ENCODE measurements at regions not wholly inside any gene's neighbourhood (a gene's known extent, or its start where the extent isn't known, plus 50 kb on each side); places are given as distances from the start of the nearest gene placed in this dataset.
A peak's percentile ranks its signal among the peaks of the same experiment; 100 is the strongest.

DNA sequence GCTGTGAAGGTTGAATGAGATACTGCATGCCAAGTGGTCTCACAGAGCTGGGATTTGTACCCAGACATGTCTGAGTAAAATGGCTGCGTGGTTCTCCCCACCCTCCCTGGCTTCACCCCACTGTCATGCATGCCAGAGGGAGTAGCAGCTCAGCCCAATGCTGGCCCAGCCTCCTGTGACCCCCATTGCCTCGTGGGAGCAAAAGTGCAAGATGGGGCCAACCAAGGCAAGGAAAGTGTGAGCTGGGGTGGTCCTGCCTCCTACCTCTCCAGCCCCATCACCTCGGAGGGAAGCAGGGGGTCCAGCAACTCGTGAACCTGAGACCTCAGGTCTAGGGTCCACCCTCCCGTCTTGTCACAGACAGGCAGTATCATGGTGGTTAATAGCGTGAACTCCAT is 209.8 kb upstream of the GRIK3 start:
- Mint-ChIP-seq H3K27ac (no peak overlapping the region), H3K4me1 (no peaks in the 10 kb centered on the region), H3K27me3 (peaks cover 5% of the 10 kb centered on the region), H3K4me3 (no peak overlapping the region), H3K9me3 (no peaks in the 10 kb centered on the region), H3K36me3 (no peaks in the 10 kb centered on the region)
- POLR2A ChIA-PET = no interaction called here
- DNase-seq (no peak), ATAC-seq (ENCODE audit: low read depth) (no peak)

DNA sequence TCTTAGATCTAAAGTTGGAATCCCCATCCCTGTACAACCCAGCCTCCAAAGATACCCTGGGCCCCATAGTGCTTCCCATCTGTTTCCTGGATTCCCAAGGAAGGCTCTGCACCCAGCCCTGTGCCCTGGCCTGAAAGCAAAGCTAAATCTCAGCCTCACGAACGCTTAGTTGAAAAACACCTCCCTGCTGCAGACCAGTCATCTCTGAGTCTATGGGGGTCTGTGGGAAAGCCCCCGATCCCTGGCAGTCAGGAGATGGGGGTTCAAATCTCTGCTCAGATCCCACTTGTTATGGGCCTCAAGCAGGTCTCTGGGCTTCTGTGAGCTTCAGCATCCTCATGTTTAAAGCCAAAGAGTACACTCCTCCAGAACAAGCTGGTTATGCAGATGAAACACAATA is 210.5 kb upstream of the GRIK3 start:
- H3K4me3 Mint-ChIP-seq = no peak overlapping the region
- ATAC-seq (ENCODE audit: low read depth) (no peak), DNase-seq (no peak)
- H3K27ac Mint-ChIP-seq = no peak overlapping the region
- H3K4me1 Mint-ChIP-seq = no peaks in the 10 kb centered on the region
- H3K36me3 Mint-ChIP-seq = no peaks in the 10 kb centered on the region
- POLR2A ChIA-PET = no interaction called here
- H3K9me3 Mint-ChIP-seq = no peaks in the 10 kb centered on the region
- peaks cover 8% of the 10 kb centered on the region for H3K27me3 Mint-ChIP-seq

DNA sequence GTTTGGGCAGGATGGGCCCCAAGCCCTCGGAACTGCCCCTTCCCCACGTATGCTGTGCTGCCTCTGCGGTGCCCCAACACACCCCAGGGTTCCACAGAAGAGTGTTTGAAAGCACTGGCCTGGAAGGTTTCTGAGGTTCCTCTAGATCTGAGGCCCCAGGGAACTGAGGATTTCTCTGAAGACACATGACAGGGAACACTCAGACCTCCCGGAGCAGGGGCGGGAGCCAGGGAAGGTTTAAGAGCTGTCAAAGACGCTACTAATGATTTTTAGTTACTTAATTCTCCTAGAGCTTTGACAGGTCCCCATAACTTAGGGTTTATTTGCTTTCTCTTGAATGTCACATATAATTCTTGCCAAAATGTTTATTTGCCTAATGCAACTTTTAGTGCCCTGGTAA is 212.3 kb upstream of the GRIK3 start:
- POLR2A ChIA-PET = no interaction called here
- Mint-ChIP-seq H3K4me1 (no peaks in the 10 kb centered on the region), H3K36me3 (no peaks in the 10 kb centered on the region), H3K4me3 (no peak overlapping the region), H3K27ac (no peak overlapping the region), H3K9me3 (no peaks in the 10 kb centered on the region), H3K27me3 (peaks cover 9% of the 10 kb centered on the region)
- ATAC-seq (ENCODE audit: low read depth) (no peak), DNase-seq (no peak)

DNA sequence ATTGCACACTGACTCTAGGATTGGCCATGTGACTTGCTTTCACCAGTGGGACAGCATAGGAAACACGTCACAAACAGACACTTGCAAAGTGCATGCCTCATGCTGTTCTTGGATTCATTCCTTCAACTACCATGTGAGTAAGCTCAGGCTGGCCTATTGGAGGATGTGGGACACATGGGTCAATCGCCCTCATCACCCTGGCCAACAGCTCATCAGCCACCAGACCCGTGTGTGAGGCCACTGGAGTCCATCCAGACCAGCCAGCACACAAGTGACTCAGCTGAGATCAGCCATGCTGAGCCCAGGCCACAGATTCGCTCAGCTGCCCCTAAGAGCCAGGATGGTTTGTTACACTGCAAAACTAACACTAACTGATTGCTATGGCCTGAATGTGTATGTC is 216.1 kb upstream of the GRIK3 start:
- POLR2A ChIA-PET = no interaction called here
- H3K36me3 Mint-ChIP-seq = no peaks in the 10 kb centered on the region
- H3K4me3 Mint-ChIP-seq = no peak overlapping the region
- H3K27me3 Mint-ChIP-seq = peaks cover 11% of the 10 kb centered on the region
- no peaks in the 10 kb centered on the region for H3K9me3 Mint-ChIP-seq
- no peaks in the 10 kb centered on the region for H3K4me1 Mint-ChIP-seq
- H3K27ac Mint-ChIP-seq = no peak overlapping the region
- DNase-seq (no peak), ATAC-seq (ENCODE audit: low read depth) (no peak)

DNA sequence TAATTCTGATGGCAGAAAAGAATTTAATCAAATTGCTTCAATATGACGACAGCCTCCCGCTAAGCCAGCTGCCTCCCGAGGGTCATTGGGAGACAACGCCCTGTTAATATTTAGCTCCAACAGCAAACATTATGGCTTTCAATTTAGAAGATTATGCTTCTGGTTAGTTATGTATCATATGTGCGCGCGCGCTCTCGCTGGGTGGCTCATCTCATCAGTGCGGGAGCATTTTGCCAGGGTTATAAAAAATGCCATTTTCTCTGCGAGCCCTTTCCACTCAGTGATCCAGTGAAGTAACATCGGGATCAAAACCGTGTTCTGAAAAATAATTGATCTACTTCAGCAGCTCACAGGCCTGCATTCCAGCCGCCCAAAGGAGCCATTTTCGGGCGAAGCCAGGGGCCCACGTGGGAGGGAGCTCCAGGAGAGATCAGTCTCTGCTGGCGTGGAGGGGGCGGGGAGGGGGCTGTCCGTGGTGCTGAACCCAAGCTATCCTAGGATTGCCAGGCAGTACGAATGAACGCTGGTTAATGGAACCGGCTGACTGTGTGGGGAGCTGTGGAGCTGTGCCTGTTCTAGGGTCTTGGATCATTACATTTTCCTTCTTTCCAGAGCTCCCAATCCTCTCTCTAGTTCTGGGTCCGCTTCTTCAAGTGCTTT is 219.1 kb upstream of the ZC3H12A start:
- no peaks in the 10 kb centered on the region for H3K4me1 Mint-ChIP-seq
- H3K27ac Mint-ChIP-seq = no peak overlapping the region
- H3K36me3 Mint-ChIP-seq = no peaks in the 10 kb centered on the region
- peaks cover 11% of the 10 kb centered on the region for H3K27me3 Mint-ChIP-seq
- H3K4me3 Mint-ChIP-seq = no peak overlapping the region
- no peak for ATAC-seq (ENCODE audit: low read depth)
- POLR2A ChIA-PET = no interaction called here
- no peaks in the 10 kb centered on the region for H3K9me3 Mint-ChIP-seq
- DNase-seq = peak; percentile 38

DNA sequence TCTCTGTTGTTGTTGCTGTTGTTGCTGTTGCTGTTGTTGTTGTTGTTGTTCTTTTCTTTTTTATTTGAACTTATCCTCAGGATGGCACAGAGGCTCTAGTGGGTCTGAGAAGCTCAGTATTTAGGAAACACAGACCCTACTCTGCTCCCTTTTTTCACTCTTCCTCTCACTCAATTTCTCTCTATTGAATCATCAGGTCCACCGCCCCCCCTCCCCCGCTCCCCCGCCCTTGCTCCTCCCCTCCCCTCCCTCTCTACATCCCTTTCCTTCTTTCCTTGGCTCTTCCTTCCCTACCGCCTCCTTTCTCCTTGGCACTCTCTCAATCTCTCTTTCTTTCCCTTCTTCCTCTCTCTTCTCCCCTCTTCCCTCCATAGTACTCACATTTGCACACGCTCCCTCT is 218.5 kb upstream of the ZC3H12A start:
- Mint-ChIP-seq H3K36me3 (no peaks in the 10 kb centered on the region), H3K4me3 (no peak overlapping the region), H3K27ac (no peak overlapping the region), H3K27me3 (peaks cover 11% of the 10 kb centered on the region), H3K4me1 (no peaks in the 10 kb centered on the region), H3K9me3 (no peaks in the 10 kb centered on the region)
- no peak for DNase-seq
- POLR2A ChIA-PET = no interaction called here
- ATAC-seq (ENCODE audit: low read depth) = no peak

DNA sequence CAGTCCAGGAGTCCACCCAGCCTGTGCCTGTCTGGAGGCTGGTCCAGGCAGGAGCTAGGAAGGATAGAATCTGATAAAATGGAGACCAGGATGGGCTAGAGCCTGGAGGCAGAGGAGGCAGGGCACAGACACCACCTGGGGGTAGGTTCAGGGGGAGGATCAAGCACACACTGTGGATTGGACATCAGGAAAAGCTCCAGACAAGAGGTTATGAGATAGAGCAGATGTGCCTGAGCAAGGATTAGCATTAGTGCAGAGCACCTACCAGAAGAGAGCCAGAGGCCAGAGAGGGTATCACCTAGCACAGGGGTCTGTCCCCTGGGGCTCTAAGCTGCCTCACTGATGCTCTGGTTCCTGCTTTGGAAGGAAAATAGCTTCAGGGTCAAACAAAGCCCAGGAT is 216.7 kb upstream of the ZC3H12A start:
- POLR2A ChIA-PET = no interaction called here
- Mint-ChIP-seq H3K27ac (no peak overlapping the region), H3K9me3 (no peaks in the 10 kb centered on the region), H3K27me3 (peaks cover 11% of the 10 kb centered on the region), H3K4me1 (no peaks in the 10 kb centered on the region), H3K36me3 (no peaks in the 10 kb centered on the region), H3K4me3 (no peak overlapping the region)
- DNase-seq (no peak), ATAC-seq (ENCODE audit: low read depth) (no peak)

DNA sequence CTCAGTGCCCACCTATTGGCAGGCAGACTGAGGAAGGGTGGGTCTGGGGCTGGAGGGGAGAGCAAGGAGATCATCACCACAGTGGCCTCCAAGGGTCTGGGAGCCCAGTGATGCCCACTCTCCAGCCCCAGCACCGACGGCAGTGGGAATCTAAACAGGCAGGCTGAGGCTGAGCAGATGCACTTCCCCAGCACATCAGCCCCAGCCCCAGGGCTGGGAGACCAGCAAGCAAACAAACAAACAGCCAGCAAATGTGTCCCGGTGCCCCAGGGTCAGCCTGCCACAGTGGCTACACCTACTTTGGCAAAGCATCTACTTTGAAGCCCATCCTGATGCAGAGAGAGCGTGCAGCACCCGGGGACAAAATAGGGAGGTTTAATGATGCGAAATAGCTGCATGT is 216.3 kb upstream of the ZC3H12A start:
- Mint-ChIP-seq H3K4me1 (no peaks in the 10 kb centered on the region), H3K9me3 (no peaks in the 10 kb centered on the region), H3K4me3 (no peak overlapping the region), H3K27ac (no peak overlapping the region), H3K27me3 (peaks cover 11% of the 10 kb centered on the region), H3K36me3 (no peaks in the 10 kb centered on the region)
- POLR2A ChIA-PET = no interaction called here
- DNase-seq (no peak), ATAC-seq (ENCODE audit: low read depth) (no peak)

DNA sequence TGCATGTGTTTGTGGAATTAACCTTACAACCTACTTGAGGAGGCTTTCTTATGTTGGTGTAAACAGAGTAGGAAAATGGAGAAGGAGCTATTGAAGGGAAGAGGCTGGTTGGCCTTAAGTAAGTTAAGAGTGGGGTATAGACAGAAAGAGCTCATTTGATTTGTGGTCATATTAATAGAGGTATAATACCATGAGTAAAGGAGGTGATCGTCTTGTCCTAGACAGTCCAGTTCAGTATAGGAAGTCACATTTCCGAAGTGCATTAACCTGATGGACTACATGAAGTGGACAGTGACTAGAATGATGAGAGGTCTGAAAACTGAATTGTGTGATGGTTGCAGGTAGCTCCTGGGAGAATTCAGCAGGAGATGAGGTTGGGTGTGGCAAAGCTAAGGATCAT is 215.4 kb upstream of the ZC3H12A start:
- Mint-ChIP-seq H3K36me3 (no peaks in the 10 kb centered on the region), H3K4me1 (no peaks in the 10 kb centered on the region), H3K27me3 (peaks cover 11% of the 10 kb centered on the region), H3K9me3 (no peaks in the 10 kb centered on the region), H3K4me3 (no peak overlapping the region), H3K27ac (no peak overlapping the region)
- no peak for DNase-seq
- ATAC-seq (ENCODE audit: low read depth) = no peak
- POLR2A ChIA-PET = no interaction called here

DNA sequence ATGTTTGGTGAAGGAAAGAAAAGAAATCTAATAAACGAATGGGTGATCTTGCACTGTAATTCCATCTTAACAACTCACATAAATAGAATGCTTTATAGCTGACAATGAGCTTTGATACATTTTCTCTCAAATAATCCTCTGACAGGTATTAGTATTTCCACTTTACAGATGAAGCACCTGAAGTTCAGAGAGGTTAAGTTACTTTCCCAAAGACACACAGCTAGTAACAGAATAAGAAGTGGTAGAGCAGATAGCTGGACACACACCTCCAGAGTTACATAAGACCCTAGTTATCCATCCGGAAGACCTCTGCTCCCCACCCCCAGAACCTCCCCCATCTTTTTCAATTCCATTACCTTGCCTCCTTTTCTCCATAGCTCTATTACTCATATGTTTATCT is 213.3 kb upstream of the ZC3H12A start:
- Mint-ChIP-seq H3K9me3 (no peaks in the 10 kb centered on the region), H3K27me3 (no peaks in the 10 kb centered on the region), H3K4me3 (no peak overlapping the region), H3K27ac (no peak overlapping the region), H3K36me3 (no peaks in the 10 kb centered on the region), H3K4me1 (no peaks in the 10 kb centered on the region)
- DNase-seq (no peak), ATAC-seq (ENCODE audit: low read depth) (no peak)
- POLR2A ChIA-PET = no interaction called here

DNA sequence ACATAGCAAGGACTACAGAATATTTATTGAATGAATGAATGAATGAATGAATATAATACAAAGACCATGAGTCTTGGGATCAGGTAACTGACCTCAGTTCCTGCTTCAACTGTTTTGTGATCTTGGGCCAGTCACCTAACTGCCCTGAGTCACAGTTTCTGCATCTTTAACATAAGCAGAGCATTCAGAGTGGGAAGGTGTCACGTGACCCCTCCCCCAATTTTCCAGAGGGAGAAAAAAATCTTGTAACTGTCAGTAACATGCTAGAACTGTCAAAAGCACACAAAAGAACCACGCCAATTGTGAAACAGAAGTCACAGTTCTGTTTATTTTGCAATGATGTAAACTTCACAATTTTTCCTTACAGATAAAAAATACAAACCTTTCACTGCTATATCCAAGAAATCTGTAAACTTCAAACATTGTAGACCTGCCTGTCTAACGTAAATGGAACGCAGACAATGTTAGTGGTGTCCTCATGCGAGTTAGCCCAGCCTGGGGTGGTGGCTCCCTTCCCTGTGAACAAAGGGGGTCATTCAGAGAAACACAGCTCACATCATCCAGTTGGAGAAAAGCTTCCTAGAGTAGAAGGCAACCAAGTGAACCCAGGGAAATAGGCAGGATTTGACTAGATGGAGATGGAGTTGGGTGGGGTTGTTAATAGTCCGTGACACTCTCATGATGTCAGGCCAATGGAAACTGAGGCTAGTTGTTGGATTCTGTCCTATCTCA is 211.8 kb upstream of the ZC3H12A start:
- no peak for ATAC-seq (ENCODE audit: low read depth)
- Mint-ChIP-seq H3K9me3 (no peaks in the 10 kb centered on the region), H3K36me3 (no peaks in the 10 kb centered on the region), H3K4me1 (no peaks in the 10 kb centered on the region), H3K27ac (no peak overlapping the region), H3K27me3 (no peaks in the 10 kb centered on the region), H3K4me3 (no peak overlapping the region)
- POLR2A ChIA-PET = no interaction called here
- DNase-seq = no peak

DNA sequence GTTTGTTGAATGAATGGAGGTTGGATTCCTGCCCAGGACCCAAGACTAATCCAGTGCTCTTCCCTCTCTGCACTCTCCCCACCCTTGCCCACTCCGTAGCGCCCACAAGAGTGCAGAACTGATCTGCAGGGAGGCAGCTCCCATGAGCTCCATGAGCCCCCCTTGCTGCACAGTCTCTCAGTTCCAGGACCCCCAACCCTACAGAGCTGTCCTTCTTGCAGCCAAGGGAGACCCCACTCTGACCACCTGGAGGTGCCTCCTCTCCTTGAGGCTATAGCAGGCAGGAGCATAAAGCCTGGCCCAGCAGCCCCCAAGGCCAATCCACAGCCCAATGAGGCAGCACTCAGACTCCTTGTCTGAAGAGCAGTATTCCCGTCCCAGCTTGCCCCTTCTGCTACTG is 209.2 kb upstream of the ZC3H12A start:
- H3K9me3 Mint-ChIP-seq = no peaks in the 10 kb centered on the region
- H3K36me3 Mint-ChIP-seq = no peaks in the 10 kb centered on the region
- no peaks in the 10 kb centered on the region for H3K4me1 Mint-ChIP-seq
- peaks cover 2% of the 10 kb centered on the region for H3K27me3 Mint-ChIP-seq
- H3K27ac Mint-ChIP-seq = no peak overlapping the region
- H3K4me3 Mint-ChIP-seq = no peak overlapping the region
- POLR2A ChIA-PET = no interaction called here
- DNase-seq (no peak), ATAC-seq (ENCODE audit: low read depth) (no peak)

DNA sequence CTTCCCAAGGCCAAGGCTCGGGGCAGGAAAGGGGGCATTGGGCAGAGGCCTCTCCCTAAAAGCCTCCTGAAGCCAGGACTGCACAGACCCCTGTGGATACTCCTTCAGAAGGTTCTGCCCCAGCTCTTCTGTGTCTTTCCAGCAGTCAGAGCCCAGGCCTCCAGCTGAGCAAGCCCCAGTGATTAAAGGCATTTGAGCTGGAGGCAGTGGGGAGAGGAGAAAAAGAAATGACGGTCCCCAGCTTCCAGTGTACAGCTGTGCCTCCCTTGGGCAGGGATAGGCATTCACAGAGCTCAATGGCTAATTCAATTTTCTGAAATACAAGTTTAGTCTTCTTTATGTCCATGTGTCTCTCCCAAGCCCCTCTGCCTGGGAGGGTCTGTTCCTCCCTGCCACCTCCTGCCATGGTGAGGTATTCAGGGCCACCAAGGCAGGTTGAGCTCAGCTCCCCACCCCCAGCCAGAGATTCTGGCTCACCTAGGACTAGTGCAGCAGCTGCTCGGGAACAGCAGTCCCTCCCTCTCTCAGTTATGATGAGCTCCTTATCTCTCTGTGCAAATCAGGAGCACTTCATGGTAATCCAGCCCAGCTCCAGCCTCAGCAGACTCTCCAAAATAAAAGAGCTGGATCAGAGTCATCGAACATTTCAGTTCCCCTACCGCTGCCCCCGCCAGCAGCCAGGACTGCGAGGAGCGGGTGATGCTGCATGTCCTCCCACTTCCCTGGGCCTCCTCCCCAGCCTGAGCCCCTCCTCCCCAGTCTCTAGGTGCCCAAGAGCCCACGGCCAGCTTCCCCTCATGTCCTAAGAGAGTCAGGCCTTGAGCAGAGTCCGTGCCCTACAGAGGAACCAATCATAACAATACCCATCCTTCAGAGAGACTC is 208.4 kb upstream of the ZC3H12A start:
- POLR2A ChIA-PET = no interaction called here
- Mint-ChIP-seq H3K27ac (no peak overlapping the region), H3K9me3 (no peaks in the 10 kb centered on the region), H3K36me3 (no peaks in the 10 kb centered on the region), H3K27me3 (peaks cover 2% of the 10 kb centered on the region), H3K4me3 (no peak overlapping the region), H3K4me1 (no peaks in the 10 kb centered on the region)
- no peak for DNase-seq
- no peak for ATAC-seq (ENCODE audit: low read depth)

All from activated naive CD8-positive, alpha-beta T cell treated with anti-CD3 and anti-CD28 coated beads, Interleukin-2, amount 10 ng/mL, durations not matched to agents 7 days and 5 days (primary cell).